GM18519 (cell line): ENCODE measurements at regions not wholly inside any gene's neighbourhood (a gene's known extent, or its start where the extent isn't known, plus 50 kb on each side); places are given as distances from the start of the nearest gene placed in this dataset.
"Not testable (repeated sequence)": the region's sequence is repeated elsewhere in the genome, so short reads cannot be mapped to it uniquely, and the experiment has no call there.

ENCODE experiments used
- ATAC-seq: cut with Tn5 transposase; IDR thresholded peaks from one replicate; pipeline ENCODE4 v1.9.1; 2021; ENCODE audit warnings: mild to moderate bottlenecking, moderate library complexity; ENCODE audit not compliant: unreplicated experiment, low FRiP score

DNA sequence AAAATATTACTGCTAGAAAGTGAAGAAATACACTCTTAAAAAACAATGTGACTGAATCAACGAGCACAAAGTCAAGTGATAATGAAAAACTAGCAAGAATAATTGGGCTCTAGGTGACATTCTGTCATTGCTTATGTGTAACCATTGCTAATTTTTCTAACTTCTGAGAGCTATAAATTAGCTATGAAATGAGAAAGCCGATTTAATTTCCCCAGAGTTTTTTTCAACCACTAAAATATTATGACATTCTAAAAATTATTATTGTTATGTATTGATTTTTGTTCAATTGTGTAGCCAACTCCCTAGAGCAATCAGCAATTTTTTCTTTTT lies 458.6 kb upstream of the ATXN8OS start:
- no peak for ATAC-seq

DNA sequence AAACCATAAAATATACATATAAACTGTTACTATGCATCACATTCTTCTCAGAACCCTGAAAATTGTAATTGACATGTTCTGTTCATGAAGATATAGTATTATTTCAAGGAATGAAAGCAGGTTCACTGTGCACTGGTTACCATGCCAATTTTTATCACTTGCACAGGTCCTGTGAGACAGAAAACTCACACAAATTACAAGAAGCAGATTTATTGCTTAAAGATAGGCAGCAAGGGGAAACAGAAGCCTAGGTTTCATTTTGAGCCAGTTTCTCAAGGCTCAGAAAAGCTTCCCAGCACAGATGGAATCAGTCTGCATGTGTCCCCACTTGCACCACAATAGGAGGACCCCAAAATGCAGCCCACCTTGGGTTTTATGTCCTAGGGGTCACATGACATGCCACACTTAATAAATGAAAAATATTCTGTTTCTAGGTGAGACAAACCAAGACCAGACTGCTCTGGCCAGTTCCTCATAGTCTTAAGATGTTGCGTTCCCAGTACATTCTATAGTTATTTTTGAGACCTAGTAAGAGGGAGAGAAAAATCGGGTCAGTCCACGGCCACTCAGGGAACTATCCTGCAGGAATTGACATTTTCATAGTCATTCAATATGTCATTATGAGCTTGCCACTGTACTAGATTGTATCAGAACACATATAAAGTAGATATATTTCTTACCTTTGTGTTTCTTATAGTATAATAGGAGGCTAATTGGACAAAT lies 459.1 kb upstream of the ATXN8OS start:
- no peak for ATAC-seq

DNA sequence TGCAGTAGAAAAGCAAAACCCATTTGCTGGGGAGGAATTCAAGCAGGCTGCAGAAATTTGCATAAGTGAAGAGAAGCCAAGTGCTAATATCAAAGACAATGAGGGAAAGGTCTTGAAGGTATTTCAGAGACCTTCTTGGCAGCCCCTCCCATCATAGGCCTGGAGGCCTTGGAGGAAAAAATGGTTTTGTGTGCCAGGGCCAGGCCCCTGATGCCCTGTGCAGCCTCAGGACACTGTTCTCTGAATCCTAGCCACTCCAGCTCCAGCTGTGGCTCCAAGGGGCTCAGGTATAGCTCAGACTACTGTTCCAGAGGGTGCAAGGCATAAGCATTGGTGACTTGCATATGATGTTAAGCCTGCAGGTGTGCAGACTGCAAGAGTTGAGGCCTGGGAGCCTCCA lies 463.2 kb upstream of the ATXN8OS start:
- no peak for ATAC-seq

DNA sequence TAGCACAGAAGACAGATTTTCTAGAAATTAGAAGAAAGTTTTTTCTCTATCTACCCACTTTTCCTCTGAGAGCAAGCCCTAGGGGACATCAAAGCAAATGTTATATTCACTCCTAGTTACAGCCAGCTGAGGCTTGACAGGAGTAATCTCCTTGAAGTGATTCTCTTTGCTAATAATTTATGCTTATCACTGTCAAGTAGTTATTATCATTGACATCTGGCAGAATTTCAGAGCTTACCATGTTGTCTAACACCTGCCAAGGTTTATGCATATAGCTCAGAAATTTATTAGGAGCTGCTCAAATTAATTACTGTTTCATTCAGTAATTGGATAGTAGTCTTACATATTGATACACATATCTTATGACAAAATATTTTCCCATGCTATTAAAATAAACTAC lies 465.9 kb upstream of the ATXN8OS start:
- no peak for ATAC-seq

DNA sequence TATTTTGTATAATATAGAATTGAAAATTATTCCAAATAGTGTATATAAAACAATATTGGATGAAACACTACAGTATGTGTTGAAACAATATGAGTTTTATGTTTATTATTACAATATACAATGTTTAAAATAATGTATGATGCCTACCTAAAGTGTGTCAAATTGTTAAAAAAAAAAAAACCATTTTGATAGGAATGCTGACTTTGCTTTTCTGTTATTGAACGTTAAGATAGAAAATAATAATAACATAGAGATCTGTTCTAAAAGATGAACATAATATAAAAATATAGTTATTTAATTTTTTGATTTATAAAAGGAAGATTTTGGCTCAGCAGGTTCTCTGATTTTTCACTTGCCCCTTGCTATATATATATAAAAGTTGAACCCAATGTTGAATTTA lies 474.6 kb upstream of the ATXN8OS start:
- no peak for ATAC-seq

DNA sequence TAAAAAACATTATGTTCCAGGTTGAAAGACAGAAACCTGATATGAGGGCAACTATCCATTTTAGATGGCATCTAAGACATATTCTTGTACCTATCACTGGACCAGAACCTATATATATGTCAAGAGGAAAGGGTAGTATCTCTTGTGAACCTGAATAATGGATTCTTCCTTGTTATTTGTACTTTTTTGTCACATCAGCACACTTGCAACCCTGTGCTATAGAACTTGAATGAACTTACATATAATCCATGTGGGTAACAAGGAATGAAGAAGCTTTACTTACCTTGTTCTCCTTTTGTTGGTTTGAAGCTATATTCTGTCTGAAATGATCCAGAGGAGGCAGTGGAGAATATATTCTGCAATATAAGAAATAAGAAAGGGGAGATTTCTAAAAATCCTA lies 483.7 kb upstream of the ATXN8OS start:
- no peak for ATAC-seq

DNA sequence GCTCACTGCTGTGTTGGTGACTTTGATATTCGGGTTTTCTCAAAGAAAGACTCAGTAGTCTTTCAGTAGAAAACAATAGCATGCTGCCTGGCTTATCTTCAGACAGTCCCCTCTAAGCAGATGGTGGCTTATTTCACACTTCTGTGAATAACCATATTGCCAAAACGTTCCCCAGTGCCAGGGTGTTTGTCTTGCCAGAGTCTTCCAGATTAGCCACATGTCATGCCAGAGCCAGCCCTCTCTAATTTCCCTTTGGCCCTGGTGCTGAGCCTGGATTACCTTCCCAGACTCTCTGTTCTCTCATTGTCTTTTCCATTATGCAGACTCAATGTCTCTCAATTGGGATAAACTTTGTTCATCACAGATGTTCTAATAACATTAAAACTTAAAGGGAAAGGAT lies 488.0 kb upstream of the ATXN8OS start:
- no peak for ATAC-seq

DNA sequence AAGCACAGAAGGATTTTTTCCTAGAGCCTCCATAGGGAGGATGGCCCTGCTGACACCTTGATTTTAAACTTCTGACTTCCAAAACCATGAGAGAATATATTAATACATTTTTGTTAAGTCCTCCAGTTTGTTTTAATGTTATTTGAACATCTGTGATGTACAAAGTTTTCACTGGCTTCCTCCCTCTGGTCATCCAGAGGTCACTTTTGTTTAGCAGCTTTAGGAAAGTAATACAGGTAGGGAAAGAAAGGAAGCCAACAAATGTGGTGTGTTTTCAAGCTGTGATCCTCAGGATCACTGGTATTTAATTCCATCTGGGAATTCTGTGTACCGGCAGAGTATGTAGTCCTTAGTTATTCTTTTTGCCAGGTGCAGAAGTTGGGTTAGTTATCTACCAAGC lies 488.8 kb upstream of the ATXN8OS start:
- ATAC-seq = no peak

DNA sequence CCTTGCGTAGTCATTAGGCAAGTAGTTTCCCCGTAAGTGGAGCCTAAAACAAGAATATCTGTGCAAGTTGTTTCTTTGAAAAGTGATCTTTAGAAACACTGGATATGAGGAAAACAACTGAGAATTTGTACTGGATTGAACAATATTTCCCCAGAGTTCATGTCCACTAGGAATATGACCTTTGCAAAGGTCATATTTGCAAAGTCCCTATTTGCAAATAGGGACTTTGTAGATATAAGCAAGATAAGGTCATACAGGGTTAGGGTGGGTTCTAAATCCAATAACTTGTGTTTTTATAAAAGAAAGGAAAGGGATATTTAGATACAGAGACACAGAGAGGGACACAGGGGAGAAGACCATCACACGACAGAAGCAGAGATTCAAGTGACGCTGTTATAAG lies 489.2 kb upstream of the ATXN8OS start:
- ATAC-seq = no peak

DNA sequence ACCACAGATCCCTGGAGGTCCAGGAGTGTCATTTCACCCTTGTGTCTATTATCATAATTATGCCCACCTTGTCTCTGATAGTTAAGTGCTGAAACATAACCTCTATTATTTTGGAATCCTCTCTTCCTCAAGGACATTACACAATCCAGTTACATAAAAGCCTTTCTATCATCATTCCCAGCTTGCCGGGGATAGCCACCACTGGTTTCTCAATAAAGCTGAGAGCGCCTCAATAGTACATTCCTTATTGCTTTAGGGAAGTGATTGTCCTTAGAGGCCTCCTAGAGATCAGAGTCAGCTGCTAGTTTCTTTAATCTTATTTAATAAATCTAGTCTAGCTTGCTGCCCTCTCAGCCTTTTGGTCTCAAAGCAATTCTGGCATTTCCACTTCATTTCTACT lies 490.0 kb upstream of the ATXN8OS start:
- ATAC-seq = no peak

DNA sequence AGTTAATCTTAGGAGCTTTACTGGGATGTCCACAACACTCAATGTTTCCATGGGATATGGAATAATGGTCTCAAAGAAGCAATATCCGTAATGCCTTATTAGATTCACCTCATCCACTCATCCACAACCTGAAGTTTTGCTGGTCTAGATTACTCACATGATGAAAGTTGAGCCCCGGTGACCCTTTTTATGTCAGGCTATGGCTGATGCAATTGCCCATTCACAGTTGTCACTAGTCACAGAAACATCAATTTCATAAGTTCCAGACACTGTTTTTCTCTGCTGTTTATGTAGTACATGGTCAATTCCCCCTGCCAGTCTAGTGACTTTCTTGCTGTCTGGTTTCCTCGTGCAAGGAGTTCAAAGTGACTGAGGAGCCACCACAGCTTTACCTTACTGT lies 491.2 kb upstream of the ATXN8OS start:
- no peak for ATAC-seq

DNA sequence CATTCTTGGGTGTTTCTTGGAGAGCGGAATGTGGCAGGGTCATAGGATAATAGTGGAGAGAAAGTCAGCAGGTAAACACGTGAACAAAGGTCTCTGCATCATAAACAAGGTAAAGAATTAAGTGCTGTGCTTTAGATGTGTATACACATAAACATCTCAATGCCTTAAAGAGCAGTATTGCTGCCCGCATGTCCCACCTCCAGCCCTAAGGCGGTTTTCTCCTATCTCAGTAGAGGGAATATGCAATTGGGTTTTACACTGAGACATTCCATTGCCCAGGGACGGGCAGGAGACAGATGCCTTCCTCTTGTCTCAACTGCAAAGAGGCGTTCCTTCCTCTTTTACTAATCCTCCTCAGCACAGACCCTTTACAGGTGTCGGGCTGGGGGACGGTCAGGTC lies 492.6 kb upstream of the ATXN8OS start:
- not testable (repeated sequence) for ATAC-seq

DNA sequence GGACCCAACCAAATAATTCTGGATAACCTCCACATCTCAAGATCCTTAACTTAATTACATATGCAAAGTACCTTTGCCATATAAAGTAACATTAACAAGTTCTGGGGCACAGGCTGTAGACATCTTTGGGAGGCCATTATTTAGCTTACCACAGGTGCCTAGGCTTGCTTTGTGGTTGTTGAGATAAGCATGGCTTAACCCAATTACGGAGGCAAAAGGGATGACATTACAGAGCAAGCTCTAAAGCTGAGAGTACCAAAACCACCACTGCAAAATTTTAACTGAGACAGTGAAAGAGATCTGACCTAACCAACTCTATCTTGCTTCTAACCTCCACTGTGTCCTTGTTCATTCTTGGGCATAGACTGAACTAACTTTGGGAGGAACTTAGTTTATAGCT lies 502.9 kb upstream of the ATXN8OS start:
- no peak for ATAC-seq

DNA sequence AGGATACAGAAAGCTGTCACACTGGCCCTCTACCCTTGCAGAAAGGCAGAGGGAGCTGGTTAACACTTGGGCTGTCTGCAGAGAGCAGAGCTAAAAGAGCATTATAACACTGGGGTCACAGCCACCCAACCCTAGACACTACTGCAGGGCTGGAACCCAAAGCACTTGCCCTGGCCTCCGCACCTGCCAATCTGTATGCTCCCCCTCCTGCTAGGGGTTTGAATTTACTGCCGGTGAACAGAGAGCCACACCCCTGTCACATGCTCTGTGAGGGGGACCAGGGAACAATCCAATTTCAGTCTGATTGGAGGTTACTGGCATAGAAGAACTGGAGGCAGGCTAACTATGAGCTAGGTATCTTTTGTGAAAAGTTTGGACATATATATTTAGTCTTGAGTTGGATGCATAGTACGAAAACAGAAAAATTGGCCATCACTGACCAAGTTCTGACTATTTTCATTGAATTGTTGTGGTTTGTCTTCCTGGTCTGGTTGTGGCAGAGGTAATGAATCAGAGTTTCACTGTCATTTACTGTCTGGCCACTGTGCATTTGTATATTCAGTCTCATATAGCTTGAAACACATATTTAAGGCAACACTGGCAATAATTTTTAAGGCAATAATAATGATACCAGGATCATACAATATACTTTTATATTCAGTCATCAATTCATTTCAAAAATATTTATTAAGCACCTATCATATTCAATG lies 504.3 kb upstream of the ATXN8OS start:
- no peak for ATAC-seq

DNA sequence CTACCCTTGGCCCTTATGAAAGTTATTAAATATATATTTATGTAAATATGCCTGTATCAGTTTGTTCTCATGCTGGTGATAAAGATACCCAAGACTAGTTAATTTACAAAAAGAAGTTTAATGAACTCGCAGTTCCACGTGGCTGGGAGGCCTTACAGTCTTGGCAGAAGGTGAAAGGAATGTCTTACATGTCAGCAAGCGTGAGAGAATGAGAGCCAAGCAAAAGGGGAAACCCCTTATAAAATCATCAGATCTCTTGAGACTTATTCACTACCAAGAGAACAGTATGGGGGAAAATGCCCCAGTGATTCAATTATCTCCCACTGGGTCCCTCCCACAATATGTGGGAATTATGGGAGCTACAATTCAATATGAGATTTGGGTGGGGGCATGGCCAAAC lies 506.0 kb upstream of the ATXN8OS start:
- ATAC-seq = no peak

DNA sequence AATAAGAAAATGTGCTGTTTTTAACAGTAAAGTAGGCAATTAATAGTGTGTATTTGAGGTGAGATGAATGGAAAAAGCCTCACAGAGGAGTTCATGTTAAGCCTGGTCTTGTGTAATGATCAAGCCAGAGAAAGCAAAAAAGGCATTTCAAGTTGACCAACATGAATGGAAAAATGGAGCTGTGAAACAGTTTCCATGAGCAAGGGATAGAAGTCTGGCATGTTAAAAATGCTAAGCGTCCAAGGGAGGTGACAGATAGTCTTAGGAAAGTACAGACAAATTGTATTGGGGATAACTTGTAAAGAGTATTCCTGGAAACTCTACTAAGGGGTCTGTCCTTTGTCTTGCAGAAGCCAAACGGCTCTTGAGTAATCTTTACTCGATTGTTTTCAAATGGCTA lies 506.8 kb upstream of the ATXN8OS start:
- ATAC-seq = no peak

DNA sequence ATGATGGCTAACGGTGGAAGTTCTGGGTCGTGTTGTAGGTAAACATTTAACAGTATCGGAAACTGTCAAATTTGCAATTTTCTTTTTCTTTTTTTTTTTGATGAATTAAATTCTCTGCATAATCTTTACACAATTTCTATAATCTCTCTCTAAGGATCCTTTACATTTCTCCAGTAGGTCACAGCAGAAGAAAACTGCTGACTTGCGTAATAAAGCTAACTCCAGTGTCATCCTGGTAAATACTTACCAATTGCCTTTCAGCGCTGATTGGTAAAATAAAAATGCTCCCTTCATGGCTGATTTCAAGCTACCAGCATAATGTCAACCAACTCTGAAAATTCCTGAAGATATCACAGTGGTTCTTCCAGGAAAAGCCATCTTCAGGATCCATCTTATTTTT lies 510.5 kb upstream of the ATXN8OS start:
- ATAC-seq = no peak

DNA sequence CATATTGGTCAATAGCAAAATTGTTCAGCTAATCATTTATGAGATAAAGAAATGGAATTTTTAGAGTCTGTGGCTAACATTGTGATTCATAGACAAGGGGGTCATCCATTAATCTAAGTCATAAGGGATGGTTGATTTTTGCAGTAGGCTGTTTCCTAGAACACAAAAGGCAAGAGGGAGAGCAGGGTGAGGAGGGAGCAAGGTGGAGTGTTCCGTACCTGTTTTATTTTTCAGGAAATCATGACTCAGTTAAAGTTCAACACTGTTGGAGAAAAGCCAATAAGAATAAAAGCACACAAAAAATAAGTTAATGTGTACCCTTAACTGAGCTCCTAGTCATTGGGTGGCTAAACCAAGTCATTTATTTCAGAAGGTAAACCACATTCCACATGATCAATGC lies 512.4 kb upstream of the ATXN8OS start:
- no peak for ATAC-seq

DNA sequence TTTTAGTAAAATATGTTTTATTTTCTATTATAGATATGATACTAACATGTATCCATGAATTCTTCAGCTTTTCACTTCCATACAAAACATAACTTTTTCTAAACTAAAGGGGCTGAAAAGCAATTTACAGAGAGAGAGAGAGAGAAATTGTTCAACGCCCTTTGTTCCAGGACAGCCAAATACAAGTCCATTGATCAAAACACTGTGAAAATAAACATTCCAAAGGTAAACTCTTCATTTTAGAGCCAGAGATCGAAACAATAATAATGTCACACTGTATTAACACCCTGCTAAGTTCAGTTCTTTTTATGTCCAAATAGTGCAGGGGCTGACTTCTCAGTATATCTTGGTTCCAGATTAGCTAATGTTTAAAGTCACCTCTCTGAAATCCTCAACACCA lies 516.2 kb upstream of the ATXN8OS start:
- no peak for ATAC-seq

DNA sequence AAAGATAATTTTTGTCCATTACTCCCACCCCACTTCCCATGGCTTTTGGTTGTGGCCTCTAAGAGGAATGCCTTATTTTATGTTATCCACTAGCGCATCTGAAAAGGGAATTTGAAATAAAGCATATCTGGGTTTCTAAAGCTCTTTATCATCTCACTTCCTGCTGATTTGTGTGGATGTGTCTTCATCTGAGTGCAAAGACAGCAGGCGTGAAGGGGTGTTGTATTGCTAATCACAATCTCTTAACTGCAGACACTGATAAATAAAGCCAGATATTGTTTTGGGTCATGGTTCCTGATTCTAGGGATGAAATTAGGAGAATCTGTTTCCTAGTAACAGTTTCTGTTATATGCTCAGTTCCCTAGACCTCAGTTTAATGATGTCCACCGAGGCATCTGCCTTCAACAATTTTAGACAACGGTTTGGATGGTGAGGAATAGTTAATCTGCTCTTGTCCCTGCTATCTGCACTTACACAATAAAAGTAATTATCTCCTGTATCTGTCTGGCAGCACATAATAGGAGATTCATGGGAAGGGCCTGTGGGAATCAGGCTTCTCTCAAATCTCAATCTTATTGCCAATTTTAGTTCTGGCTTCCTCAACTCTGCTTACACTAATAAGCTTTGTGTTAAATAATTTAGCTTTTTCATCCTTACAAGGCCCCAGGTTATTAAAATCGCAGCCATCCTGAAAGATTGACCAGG lies 517.9 kb upstream of the ATXN8OS start:
- ATAC-seq = no peak

DNA sequence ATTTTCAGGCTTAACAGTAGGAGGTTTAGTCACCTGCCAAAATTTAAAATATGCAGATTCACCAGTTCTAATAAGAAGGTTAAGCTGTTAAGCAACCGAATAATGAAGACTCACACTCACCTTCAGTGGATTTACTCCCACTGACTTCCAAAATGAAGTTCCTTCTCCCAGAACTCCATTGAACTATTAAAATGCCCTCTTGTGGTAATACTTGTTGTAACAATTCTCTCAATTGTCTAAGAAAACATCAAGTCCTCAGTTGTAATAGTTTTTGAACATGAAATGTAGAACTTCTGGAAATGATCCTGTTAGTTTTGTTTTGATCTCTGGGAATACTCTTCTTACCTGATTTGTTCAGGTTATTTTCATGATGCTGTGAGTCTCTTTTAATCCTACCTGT lies 522.0 kb upstream of the ATXN8OS start:
- ATAC-seq = no peak

DNA sequence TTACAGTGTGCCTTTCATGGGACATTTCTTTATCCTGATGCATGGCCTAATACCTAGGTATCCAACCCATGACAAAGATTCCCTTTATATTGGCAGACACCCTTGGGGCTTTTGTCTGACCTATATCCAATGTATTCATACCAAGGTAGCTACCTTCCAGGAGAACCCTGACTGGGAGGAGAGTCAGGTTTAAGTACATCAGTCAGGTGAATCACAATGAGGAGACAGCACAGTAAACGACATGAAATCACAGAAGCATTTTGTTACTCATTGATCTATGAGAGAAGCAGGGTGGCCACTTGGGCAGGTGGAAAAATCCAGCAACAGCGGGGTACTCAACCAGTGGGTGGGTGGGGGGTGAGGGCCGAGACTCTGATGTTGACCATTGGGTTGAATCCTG lies 527.4 kb upstream of the ATXN8OS start:
- no peak for ATAC-seq
